ENCODE measurements at regions not wholly inside any gene's neighbourhood (a gene's known extent, or its start where the extent isn't known, plus 50 kb on each side); places are given as distances from the start of the nearest gene placed in this dataset.

DNA sequence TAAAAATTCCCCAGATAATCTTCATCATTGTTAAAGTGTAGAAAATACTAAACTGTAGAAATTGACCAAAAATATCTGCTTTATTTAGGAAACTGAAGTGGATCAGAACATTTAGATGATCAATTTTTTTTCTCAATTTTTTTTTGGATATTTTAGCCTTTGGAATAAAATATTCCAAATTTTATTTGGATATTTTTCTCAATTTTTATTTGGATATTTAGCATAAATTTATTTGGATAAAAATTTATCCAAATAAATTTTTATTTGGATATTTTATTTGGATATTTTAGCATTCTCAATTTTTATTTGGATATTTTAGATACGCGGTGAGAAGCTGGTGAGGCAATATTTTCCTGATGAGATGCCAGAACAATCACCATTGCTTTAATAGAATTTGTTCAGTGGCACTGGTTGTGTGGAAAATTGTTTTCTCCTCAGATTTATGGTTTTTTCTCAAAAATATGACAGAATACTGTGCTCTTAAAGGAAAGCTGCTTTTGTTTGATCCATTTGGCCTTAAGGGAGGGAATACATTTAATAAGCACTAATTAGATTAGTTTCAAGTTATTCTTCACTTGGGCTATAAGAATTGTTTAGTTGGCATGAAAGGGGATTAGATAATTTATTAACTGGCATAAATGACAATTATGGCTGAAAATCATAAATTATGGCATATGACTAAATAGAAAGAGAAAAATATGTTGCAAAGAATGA, 470.1 kb downstream of the MFSD1 start:
- no peak for DNase-seq (ENCODE audit: low read depth)
- no peak overlapping the region for H3K4me3 ChIP-seq (ENCODE audit: low read length)
- TF ChIP-seq, protein P1, sequence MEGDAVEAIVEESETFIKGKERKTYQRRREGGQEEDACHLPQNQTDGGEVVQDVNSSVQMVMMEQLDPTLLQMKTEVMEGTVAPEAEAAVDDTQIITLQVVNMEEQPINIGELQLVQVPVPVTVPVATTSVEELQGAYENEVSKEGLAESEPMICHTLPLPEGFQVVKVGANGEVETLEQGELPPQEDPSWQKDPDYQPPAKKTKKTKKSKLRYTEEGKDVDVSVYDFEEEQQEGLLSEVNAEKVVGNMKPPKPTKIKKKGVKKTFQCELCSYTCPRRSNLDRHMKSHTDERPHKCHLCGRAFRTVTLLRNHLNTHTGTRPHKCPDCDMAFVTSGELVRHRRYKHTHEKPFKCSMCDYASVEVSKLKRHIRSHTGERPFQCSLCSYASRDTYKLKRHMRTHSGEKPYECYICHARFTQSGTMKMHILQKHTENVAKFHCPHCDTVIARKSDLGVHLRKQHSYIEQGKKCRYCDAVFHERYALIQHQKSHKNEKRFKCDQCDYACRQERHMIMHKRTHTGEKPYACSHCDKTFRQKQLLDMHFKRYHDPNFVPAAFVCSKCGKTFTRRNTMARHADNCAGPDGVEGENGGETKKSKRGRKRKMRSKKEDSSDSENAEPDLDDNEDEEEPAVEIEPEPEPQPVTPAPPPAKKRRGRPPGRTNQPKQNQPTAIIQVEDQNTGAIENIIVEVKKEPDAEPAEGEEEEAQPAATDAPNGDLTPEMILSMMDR (IDR thresholded peaks at IDR 0.05; ENCODE audit: insufficient read depth, low read depth, low read length, missing control alignments), result no peak

DNA sequence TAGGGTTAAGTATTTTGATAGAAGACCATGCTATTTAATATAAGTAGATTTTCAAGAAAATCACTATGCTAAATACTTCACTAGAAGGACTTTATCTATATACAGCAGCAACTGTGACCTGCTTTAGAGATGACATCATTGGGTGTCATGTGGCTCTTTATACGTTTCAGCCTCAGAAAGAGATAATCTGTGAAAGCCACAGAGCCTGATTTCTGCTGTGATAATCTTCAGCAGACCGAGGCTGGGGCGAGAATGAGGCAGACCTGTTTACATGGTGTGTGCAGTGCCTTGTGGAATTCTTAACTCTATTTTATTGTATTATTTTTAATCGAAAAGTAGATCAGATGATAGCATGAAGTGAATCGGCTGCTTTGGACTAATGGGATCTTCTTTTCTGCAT, 471.2 kb downstream of the MFSD1 start:
- H3K4me3 ChIP-seq (ENCODE audit: low read length), result no peak overlapping the region
- no peak for DNase-seq (ENCODE audit: low read depth)
- TF ChIP-seq, protein P1 (IDR thresholded peaks at IDR 0.05; ENCODE audit: insufficient read depth, low read depth, low read length, missing control alignments), result no peak

DNA sequence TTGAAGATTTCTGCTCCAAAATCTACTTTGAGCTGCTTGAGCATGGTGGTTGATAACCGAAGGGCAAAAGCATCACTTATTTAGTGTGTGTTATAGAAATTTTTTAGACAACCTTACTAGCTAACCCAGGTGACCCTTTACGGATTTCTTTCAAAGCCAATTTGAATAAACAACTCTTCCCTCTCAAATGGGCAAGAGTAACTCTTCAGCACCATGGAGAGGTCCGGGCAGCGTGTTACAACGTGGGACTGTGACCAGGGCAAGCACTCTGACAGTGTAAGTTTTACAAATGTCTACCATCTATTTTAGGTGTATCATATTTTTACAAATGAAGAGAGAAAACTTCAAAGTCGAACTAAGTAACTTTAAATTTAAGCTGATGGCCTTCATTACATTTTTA, 471.8 kb downstream of the MFSD1 start:
- H3K4me3 ChIP-seq (ENCODE audit: low read length), result no peak overlapping the region
- TF ChIP-seq, protein P1 (IDR thresholded peaks at IDR 0.05; ENCODE audit: insufficient read depth, low read depth, low read length, missing control alignments), result no peak
- peak; percentile 76 for DNase-seq (ENCODE audit: low read depth)

DNA sequence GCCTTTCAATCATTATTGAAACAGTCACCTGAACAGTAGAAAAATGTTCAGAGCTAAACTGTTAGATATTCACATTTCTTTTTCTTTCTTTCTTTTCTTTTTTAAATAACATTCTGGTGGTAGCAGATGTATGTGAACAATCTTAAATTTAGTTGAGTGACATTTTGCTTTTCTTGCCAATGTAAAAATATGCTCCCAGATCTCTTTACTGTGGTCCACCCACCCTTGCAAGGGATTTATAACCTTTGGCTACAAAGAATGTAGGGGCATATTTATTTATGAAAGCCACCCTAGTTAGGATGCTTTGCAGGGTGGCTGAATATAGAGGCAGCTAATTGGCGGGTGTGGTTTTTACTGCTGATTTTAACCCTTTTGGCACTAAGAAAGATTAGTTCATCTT, 473.9 kb downstream of the MFSD1 start:
- H3K4me3 ChIP-seq (ENCODE audit: low read length), result no peak overlapping the region
- DNase-seq (ENCODE audit: low read depth), result no peak
- TF ChIP-seq, protein P1 (IDR thresholded peaks at IDR 0.05; ENCODE audit: insufficient read depth, low read depth, low read length, missing control alignments), result no peak

DNA sequence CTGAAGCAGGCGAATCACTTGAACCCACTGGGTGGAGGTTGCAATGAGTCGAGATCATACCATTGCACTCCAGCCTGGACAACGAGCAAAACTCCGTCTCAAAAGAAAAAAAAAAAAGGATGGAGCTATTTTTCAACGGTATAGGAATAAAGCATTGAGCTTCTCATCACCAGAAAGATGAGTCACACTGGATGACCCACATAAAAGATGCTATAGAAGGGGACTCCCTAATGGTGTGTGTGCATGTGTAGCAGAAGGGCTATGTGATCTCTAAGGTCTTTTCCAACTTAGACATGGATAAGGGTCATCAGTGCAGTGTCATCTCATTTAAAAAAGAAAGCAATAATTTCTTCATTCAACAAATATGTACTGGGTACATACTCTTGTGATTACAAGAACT, 476.0 kb downstream of the MFSD1 start:
- no peak overlapping the region for H3K4me3 ChIP-seq (ENCODE audit: low read length)
- TF ChIP-seq, protein P1 (IDR thresholded peaks at IDR 0.05; ENCODE audit: insufficient read depth, low read depth, low read length, missing control alignments), result no peak
- no peak for DNase-seq (ENCODE audit: low read depth)

DNA sequence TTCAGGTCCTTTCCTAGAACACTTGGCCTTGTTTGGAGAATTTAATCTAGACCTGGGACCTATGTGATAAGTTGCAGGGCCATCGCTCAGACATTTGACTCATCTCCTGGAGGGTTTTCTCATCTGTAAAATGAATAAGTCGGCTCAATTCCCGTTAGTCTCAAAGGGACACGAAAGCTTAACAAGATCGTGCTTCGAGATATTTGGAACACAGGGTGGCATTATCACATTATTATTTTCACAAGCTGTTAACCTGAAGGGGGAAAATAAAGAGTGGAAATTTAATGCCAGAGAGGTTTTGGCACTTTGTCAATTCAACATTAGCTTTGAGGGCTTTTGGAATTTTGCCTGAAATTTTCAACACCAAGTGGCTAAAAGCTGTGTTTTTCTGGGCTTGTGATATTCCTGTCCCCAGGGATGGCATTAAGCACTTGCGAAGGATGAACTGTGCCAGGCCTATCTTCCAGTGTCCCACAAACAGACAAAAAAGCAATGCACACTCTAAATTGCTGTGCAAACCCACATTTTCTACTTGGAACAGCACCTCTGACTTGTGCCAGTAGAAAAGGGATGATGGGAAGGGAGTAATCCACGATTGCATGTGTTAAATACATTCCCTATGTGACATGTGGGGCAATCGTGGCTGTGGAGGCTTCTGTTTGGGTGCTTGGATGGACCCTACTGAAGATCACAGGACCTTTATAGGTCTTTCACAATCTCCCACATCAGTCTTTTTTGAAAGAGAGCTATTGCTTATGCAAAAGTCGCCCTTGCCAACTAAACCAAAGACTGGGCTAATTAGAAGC, 478.7 kb downstream of the MFSD1 start:
- TF ChIP-seq, protein P1 (IDR thresholded peaks at IDR 0.05; ENCODE audit: insufficient read depth, low read depth, low read length, missing control alignments), result no peak
- H3K4me3 ChIP-seq (ENCODE audit: low read length), result no peak overlapping the region
- no peak for DNase-seq (ENCODE audit: low read depth)
